ENCODE measurements at regions not wholly inside any gene's neighbourhood (a gene's known extent, or its start where the extent isn't known, plus 50 kb on each side); places are given as distances from the start of the nearest gene placed in this dataset.

GRCh38 chr7:46710927-46711326, 789.9 kb upstream of the IGFBP3 start:
- ATAC-seq (replicated peaks in 1 of 4) = no peak
- Histone ChIP-seq H3K4me1 (ENCODE audit: control insufficient read depth in 1 of 2, extremely low read depth in 1 of 2, insufficient read depth in 2 of 2, low read length in 2 of 2) (no peaks in the 10 kb centered on the region), H3K27ac (ENCODE audit: low read length) (no peak overlapping the region), H3K4me3 (ENCODE audit: control insufficient read depth in 1 of 2, extremely low read depth in 1 of 2, low read length in 1 of 2) (no peak overlapping the region), H3K27me3 (replicated peaks in 1 of 2; ENCODE audit: control insufficient read depth in 2 of 2, extremely low read depth in 1 of 2, insufficient read depth in 2 of 2, low read length in 1 of 2) (no peaks in the 10 kb centered on the region), H3K9me3 (no peaks in the 10 kb centered on the region), H3K36me3 (ENCODE audit: control insufficient read depth in 2 of 2, extremely low read depth in 1 of 2, insufficient read depth in 1 of 2, low read length in 1 of 2) (no peaks in the 10 kb centered on the region)
- ChIA-PET CTCF (interaction anchor here in 1 of 2 donors (0.8 kb wide), 1 partner anchor 12 kb away, joined by 5 read pairs; no protein-coding TSS in a partner anchor), POLR2A (no interaction called here)
- H3K36me3 Mint-ChIP-seq = no peaks in the 10 kb centered on the region
- DNase-seq = no peak
- H3K27ac Mint-ChIP-seq = no peak overlapping the region
- no peak overlapping the region for H3K4me3 Mint-ChIP-seq
- H3K9me3 Mint-ChIP-seq = peaks cover 2 to 12% (median 11%) of the 10 kb centered on the region in 3 donors
- no CpG with 5 or more reads among the region's 1 CpG for WGBS (ENCODE audit: insufficient coverage)
- no peaks in the 10 kb centered on the region for H3K27me3 Mint-ChIP-seq
- H3K4me1 Mint-ChIP-seq = no peaks in the 10 kb centered on the region

- H3K9me3 ChIP-seq = no peaks in the 10 kb centered on the region
- Mint-ChIP-seq H3K27ac (no peak overlapping the region), H3K4me3 (no peak overlapping the region), H3K9me3 (peaks cover 7 to 14% (median 10%) of the 10 kb centered on the region in 3 donors), H3K36me3 (no peaks in the 10 kb centered on the region), H3K27me3 (no peaks in the 10 kb centered on the region), H3K4me1 (no peaks in the 10 kb centered on the region)
- no peak overlapping the region for H3K27ac ChIP-seq (ENCODE audit: low read length)
- DNase-seq = no peak
- ChIA-PET CTCF (no interaction called here), POLR2A (no interaction called here)
- no peaks in the 10 kb centered on the region for H3K4me1 ChIP-seq (ENCODE audit: control insufficient read depth in 1 of 2, extremely low read depth in 1 of 2, insufficient read depth in 2 of 2, low read length in 2 of 2)
- no peak for ATAC-seq (replicated peaks in 1 of 4)
- H3K27me3 ChIP-seq (replicated peaks in 1 of 2; ENCODE audit: control insufficient read depth in 2 of 2, extremely low read depth in 1 of 2, insufficient read depth in 2 of 2, low read length in 1 of 2) = no peaks in the 10 kb centered on the region
- H3K36me3 ChIP-seq (ENCODE audit: control insufficient read depth in 2 of 2, extremely low read depth in 1 of 2, insufficient read depth in 1 of 2, low read length in 1 of 2) = no peaks in the 10 kb centered on the region
- no peak overlapping the region for H3K4me3 ChIP-seq (ENCODE audit: control insufficient read depth in 1 of 2, extremely low read depth in 1 of 2, low read length in 1 of 2)
Observed at GRCh38 chr7:46707973-46708372, 786.9 kb upstream of the IGFBP3 start.

- POLR2A ChIA-PET = no interaction called here
- no peak for DNase-seq
- ATAC-seq (replicated peaks in 1 of 4) = no peak
- Mint-ChIP-seq H3K27ac (no peak overlapping the region), H3K27me3 (no peaks in the 10 kb centered on the region), H3K4me1 (no peaks in the 10 kb centered on the region), H3K9me3 (peaks cover 5 to 14% (median 6%) of the 10 kb centered on the region in 3 donors), H3K36me3 (no peaks in the 10 kb centered on the region), H3K4me3 (no peak overlapping the region)
- WGBS (ENCODE audit: insufficient coverage) = 76% methylated on average over 3 of the region's 7 CpGs
- no peaks in the 10 kb centered on the region for H3K27me3 ChIP-seq (replicated peaks in 1 of 2; ENCODE audit: control insufficient read depth in 2 of 2, extremely low read depth in 1 of 2, insufficient read depth in 2 of 2, low read length in 1 of 2)
- no peaks in the 10 kb centered on the region for H3K9me3 ChIP-seq
- CTCF ChIA-PET = no interaction called here
- H3K4me3 ChIP-seq (ENCODE audit: control insufficient read depth in 1 of 2, extremely low read depth in 1 of 2, low read length in 1 of 2) = no peak overlapping the region
- no peak overlapping the region for H3K27ac ChIP-seq (ENCODE audit: low read length)
- no peaks in the 10 kb centered on the region for H3K36me3 ChIP-seq (ENCODE audit: control insufficient read depth in 2 of 2, extremely low read depth in 1 of 2, insufficient read depth in 1 of 2, low read length in 1 of 2)
- H3K4me1 ChIP-seq (ENCODE audit: control insufficient read depth in 1 of 2, extremely low read depth in 1 of 2, insufficient read depth in 2 of 2, low read length in 2 of 2) = no peaks in the 10 kb centered on the region
Observed at GRCh38 chr7:46705386-46706255, 784.5 kb upstream of the IGFBP3 start.

GRCh38 chr7:46696741-46697140, 775.7 kb upstream of the IGFBP3 start:
- Histone ChIP-seq H3K4me1 (ENCODE audit: control insufficient read depth in 1 of 2, extremely low read depth in 1 of 2, insufficient read depth in 2 of 2, low read length in 2 of 2) (no peaks in the 10 kb centered on the region), H3K36me3 (ENCODE audit: control insufficient read depth in 2 of 2, extremely low read depth in 1 of 2, insufficient read depth in 1 of 2, low read length in 1 of 2) (no peaks in the 10 kb centered on the region), H3K9me3 (no peaks in the 10 kb centered on the region), H3K4me3 (ENCODE audit: control insufficient read depth in 1 of 2, extremely low read depth in 1 of 2, low read length in 1 of 2) (no peak overlapping the region), H3K27ac (ENCODE audit: low read length) (no peak overlapping the region), H3K27me3 (replicated peaks in 1 of 2; ENCODE audit: control insufficient read depth in 2 of 2, extremely low read depth in 1 of 2, insufficient read depth in 2 of 2, low read length in 1 of 2) (no peaks in the 10 kb centered on the region)
- H3K4me3 Mint-ChIP-seq = no peak overlapping the region
- POLR2A ChIA-PET = no interaction called here
- no peaks in the 10 kb centered on the region for H3K36me3 Mint-ChIP-seq
- no CpG with 5 or more reads among the region's 1 CpG for WGBS (ENCODE audit: insufficient coverage)
- H3K9me3 Mint-ChIP-seq = peaks cover 0 to 16% (median 12%) of the 10 kb centered on the region in 3 donors
- H3K4me1 Mint-ChIP-seq = no peaks in the 10 kb centered on the region
- no peaks in the 10 kb centered on the region for H3K27me3 Mint-ChIP-seq
- CTCF ChIA-PET = no interaction called here
- H3K27ac Mint-ChIP-seq = no peak overlapping the region
- DNase-seq (no peak), ATAC-seq (replicated peaks in 1 of 4) (no peak)

GRCh38 chr7:46695051-46695708, 774.1 kb upstream of the IGFBP3 start:
- H3K4me3 Mint-ChIP-seq = no peak overlapping the region
- no peak overlapping the region for H3K4me3 ChIP-seq (ENCODE audit: control insufficient read depth in 1 of 2, extremely low read depth in 1 of 2, low read length in 1 of 2)
- no peak for DNase-seq
- no peak overlapping the region for H3K27ac ChIP-seq (ENCODE audit: low read length)
- ATAC-seq (replicated peaks in 1 of 4) = no peak
- H3K9me3 ChIP-seq = peaks cover 2% of the 10 kb centered on the region
- WGBS (ENCODE audit: insufficient coverage) = 60% methylated on average over 1 of the region's 3 CpGs
- H3K27me3 Mint-ChIP-seq = no peaks in the 10 kb centered on the region
- H3K4me1 ChIP-seq (ENCODE audit: control insufficient read depth in 1 of 2, extremely low read depth in 1 of 2, insufficient read depth in 2 of 2, low read length in 2 of 2) = no peaks in the 10 kb centered on the region
- H3K4me1 Mint-ChIP-seq = no peaks in the 10 kb centered on the region
- CTCF ChIA-PET = no interaction called here
- H3K36me3 ChIP-seq (ENCODE audit: control insufficient read depth in 2 of 2, extremely low read depth in 1 of 2, insufficient read depth in 1 of 2, low read length in 1 of 2) = no peaks in the 10 kb centered on the region
- H3K27ac Mint-ChIP-seq = no peak overlapping the region
- H3K27me3 ChIP-seq (replicated peaks in 1 of 2; ENCODE audit: control insufficient read depth in 2 of 2, extremely low read depth in 1 of 2, insufficient read depth in 2 of 2, low read length in 1 of 2) = no peaks in the 10 kb centered on the region
- POLR2A ChIA-PET = interaction anchor here in 1 of 2 donors (0.7 kb wide), 1 partner anchor 527 kb away, joined by 3 read pairs; no protein-coding TSS in a partner anchor
- no peaks in the 10 kb centered on the region for H3K36me3 Mint-ChIP-seq
- H3K9me3 Mint-ChIP-seq = peaks cover 0 to 23% (median 20%) of the 10 kb centered on the region in 3 donors

- H3K4me1 Mint-ChIP-seq = no peaks in the 10 kb centered on the region
- H3K36me3 Mint-ChIP-seq = no peaks in the 10 kb centered on the region
- H3K4me3 Mint-ChIP-seq = no peak overlapping the region
- ChIA-PET CTCF (no interaction called here), POLR2A (no interaction called here)
- no peak overlapping the region for H3K4me3 ChIP-seq (ENCODE audit: control insufficient read depth in 1 of 2, extremely low read depth in 1 of 2, low read length in 1 of 2)
- H3K4me1 ChIP-seq (ENCODE audit: control insufficient read depth in 1 of 2, extremely low read depth in 1 of 2, insufficient read depth in 2 of 2, low read length in 2 of 2) = no peaks in the 10 kb centered on the region
- peaks cover 2% of the 10 kb centered on the region for H3K9me3 ChIP-seq
- no peaks in the 10 kb centered on the region for H3K27me3 Mint-ChIP-seq
- ATAC-seq (replicated peaks in 1 of 4) (no peak), DNase-seq (no peak)
- peaks cover 0 to 23% (median 23%) of the 10 kb centered on the region in 3 donors for H3K9me3 Mint-ChIP-seq
- no peak overlapping the region for H3K27ac Mint-ChIP-seq
- H3K36me3 ChIP-seq (ENCODE audit: control insufficient read depth in 2 of 2, extremely low read depth in 1 of 2, insufficient read depth in 1 of 2, low read length in 1 of 2) = no peaks in the 10 kb centered on the region
- no peak overlapping the region for H3K27ac ChIP-seq (ENCODE audit: low read length)
- no peaks in the 10 kb centered on the region for H3K27me3 ChIP-seq (replicated peaks in 1 of 2; ENCODE audit: control insufficient read depth in 2 of 2, extremely low read depth in 1 of 2, insufficient read depth in 2 of 2, low read length in 1 of 2)
- no CpG with 5 or more reads among the region's 5 CpGs for WGBS (ENCODE audit: insufficient coverage)
Observed at GRCh38 chr7:46694058-46694457, 773.0 kb upstream of the IGFBP3 start.

All from T-cell (primary cell).